ENCODE measurements at regions not wholly inside any gene's neighbourhood (a gene's known extent, or its start where the extent isn't known, plus 50 kb on each side); places are given as distances from the start of the nearest gene placed in this dataset.

GRCh38 chr1:217189362-217189761 is 441.5 kb downstream of the GPATCH2 start:
- no peak overlapping the region for H3K9ac ChIP-seq (ENCODE audit: low read length in 5 of 5)
- peaks cover 0 to 4% (median 3%) of the 10 kb centered on the region in 5 donors for H3K9me3 ChIP-seq (ENCODE audit: control insufficient read depth in 5 of 5, low read length in 5 of 5)

GRCh38 chr1:217188280-217189237 is 442.3 kb downstream of the GPATCH2 start:
- H3K4me1 ChIP-seq (ENCODE audit: control insufficient read depth in 5 of 5, insufficient read depth in 5 of 5, low read length in 5 of 5): peaks cover 0 to 10% (median 0%) of the 10 kb centered on the region in 5 donors
- H3K9me3 ChIP-seq (ENCODE audit: control insufficient read depth in 5 of 5, low read length in 5 of 5): peaks cover 0 to 4% (median 3%) of the 10 kb centered on the region in 5 donors
- no peak overlapping the region for H3K27ac ChIP-seq (ENCODE audit: low read depth, low read length)
- H3K9ac ChIP-seq (ENCODE audit: low read length in 5 of 5): no peak overlapping the region
- H3K4me3 ChIP-seq (ENCODE audit: low read depth in 1 of 5, low read length in 5 of 5): no peak overlapping the region
- no peaks in the 10 kb centered on the region for H3K36me3 ChIP-seq (ENCODE audit: control insufficient read depth in 5 of 5, insufficient read depth in 5 of 5, low read length in 5 of 5)
- H3K27me3 ChIP-seq (ENCODE audit: control insufficient read depth in 5 of 5, insufficient read depth in 4 of 5, low read length in 5 of 5): no peaks in the 10 kb centered on the region

More at GRCh38 chr1:217189362-217189761, 441.5 kb downstream of the GPATCH2 start:
- Histone ChIP-seq H3K27me3 (ENCODE audit: control insufficient read depth in 5 of 5, insufficient read depth in 4 of 5, low read length in 5 of 5) (no peaks in the 10 kb centered on the region), H3K4me1 (ENCODE audit: control insufficient read depth in 5 of 5, insufficient read depth in 5 of 5, low read length in 5 of 5) (peaks cover 0 to 9% (median 0%) of the 10 kb centered on the region in 5 donors), H3K27ac (ENCODE audit: low read depth, low read length) (no peak overlapping the region), H3K36me3 (ENCODE audit: control insufficient read depth in 5 of 5, insufficient read depth in 5 of 5, low read length in 5 of 5) (no peaks in the 10 kb centered on the region), H3K4me3 (ENCODE audit: low read depth in 1 of 5, low read length in 5 of 5) (no peak overlapping the region)

GRCh38 chr1:217186664-217187063 is 444.2 kb downstream of the GPATCH2 start:
- H3K9ac ChIP-seq (ENCODE audit: low read length in 5 of 5): no peak overlapping the region
- H3K9me3 ChIP-seq (ENCODE audit: control insufficient read depth in 5 of 5, low read length in 5 of 5): peaks cover 0 to 4% (median 3%) of the 10 kb centered on the region in 5 donors
- no peaks in the 10 kb centered on the region for H3K36me3 ChIP-seq (ENCODE audit: control insufficient read depth in 5 of 5, insufficient read depth in 5 of 5, low read length in 5 of 5)
- H3K27me3 ChIP-seq (ENCODE audit: control insufficient read depth in 5 of 5, insufficient read depth in 4 of 5, low read length in 5 of 5): no peaks in the 10 kb centered on the region
- no peak overlapping the region for H3K27ac ChIP-seq (ENCODE audit: low read depth, low read length)
- H3K4me3 ChIP-seq (ENCODE audit: low read depth in 1 of 5, low read length in 5 of 5): no peak overlapping the region
- H3K4me1 ChIP-seq (ENCODE audit: control insufficient read depth in 5 of 5, insufficient read depth in 5 of 5, low read length in 5 of 5): peaks cover 0 to 10% (median 0%) of the 10 kb centered on the region in 5 donors

- H3K4me3 ChIP-seq (ENCODE audit: low read depth in 1 of 5, low read length in 5 of 5): no peak overlapping the region
- no peak overlapping the region for H3K27ac ChIP-seq (ENCODE audit: low read depth, low read length)
These were observed 446.0 kb downstream of the GPATCH2 start for GRCh38 chr1:217184854-217185253.

GRCh38 chr1:217182992-217183391 is 447.9 kb downstream of the GPATCH2 start:
- H3K36me3 ChIP-seq (ENCODE audit: control insufficient read depth in 5 of 5, insufficient read depth in 5 of 5, low read length in 5 of 5): no peaks in the 10 kb centered on the region
- no peaks in the 10 kb centered on the region for H3K27me3 ChIP-seq (ENCODE audit: control insufficient read depth in 5 of 5, insufficient read depth in 4 of 5, low read length in 5 of 5)
- H3K4me1 ChIP-seq (ENCODE audit: control insufficient read depth in 5 of 5, insufficient read depth in 5 of 5, low read length in 5 of 5): peaks cover 0 to 10% (median 0%) of the 10 kb centered on the region in 5 donors
- no peak overlapping the region for H3K27ac ChIP-seq (ENCODE audit: low read depth, low read length)
- no peak overlapping the region for H3K4me3 ChIP-seq (ENCODE audit: low read depth in 1 of 5, low read length in 5 of 5)
- peaks cover 0 to 4% (median 3%) of the 10 kb centered on the region in 5 donors for H3K9me3 ChIP-seq (ENCODE audit: control insufficient read depth in 5 of 5, low read length in 5 of 5)
- H3K9ac ChIP-seq (ENCODE audit: low read length in 5 of 5): no peak overlapping the region

More at GRCh38 chr1:217184854-217185253, 446.0 kb downstream of the GPATCH2 start:
- H3K27me3 ChIP-seq (ENCODE audit: control insufficient read depth in 5 of 5, insufficient read depth in 4 of 5, low read length in 5 of 5): no peaks in the 10 kb centered on the region
- H3K4me1 ChIP-seq (ENCODE audit: control insufficient read depth in 5 of 5, insufficient read depth in 5 of 5, low read length in 5 of 5): peaks cover 0 to 10% (median 0%) of the 10 kb centered on the region in 5 donors
- H3K9ac ChIP-seq (ENCODE audit: low read length in 5 of 5): no peak overlapping the region
- H3K9me3 ChIP-seq (ENCODE audit: control insufficient read depth in 5 of 5, low read length in 5 of 5): peaks cover 0 to 4% (median 3%) of the 10 kb centered on the region in 5 donors
- no peaks in the 10 kb centered on the region for H3K36me3 ChIP-seq (ENCODE audit: control insufficient read depth in 5 of 5, insufficient read depth in 5 of 5, low read length in 5 of 5)

GRCh38 chr1:217181756-217182155 is 449.1 kb downstream of the GPATCH2 start:
- Histone ChIP-seq H3K27ac (ENCODE audit: low read depth, low read length) (no peak overlapping the region), H3K9me3 (ENCODE audit: control insufficient read depth in 5 of 5, low read length in 5 of 5) (peaks cover 0 to 3% (median 3%) of the 10 kb centered on the region in 5 donors), H3K27me3 (ENCODE audit: control insufficient read depth in 5 of 5, insufficient read depth in 4 of 5, low read length in 5 of 5) (no peaks in the 10 kb centered on the region), H3K9ac (ENCODE audit: low read length in 5 of 5) (no peak overlapping the region), H3K4me1 (ENCODE audit: control insufficient read depth in 5 of 5, insufficient read depth in 5 of 5, low read length in 5 of 5) (peaks cover 0 to 10% (median 0%) of the 10 kb centered on the region in 5 donors), H3K4me3 (ENCODE audit: low read depth in 1 of 5, low read length in 5 of 5) (no peak overlapping the region), H3K36me3 (ENCODE audit: control insufficient read depth in 5 of 5, insufficient read depth in 5 of 5, low read length in 5 of 5) (no peaks in the 10 kb centered on the region)

- H3K4me3 ChIP-seq (ENCODE audit: low read depth in 1 of 5, low read length in 5 of 5): no peak overlapping the region
- no peaks in the 10 kb centered on the region for H3K36me3 ChIP-seq (ENCODE audit: control insufficient read depth in 5 of 5, insufficient read depth in 5 of 5, low read length in 5 of 5)
- no peak overlapping the region for H3K27ac ChIP-seq (ENCODE audit: low read depth, low read length)
- no peak overlapping the region for H3K9ac ChIP-seq (ENCODE audit: low read length in 5 of 5)
- H3K4me1 ChIP-seq (ENCODE audit: control insufficient read depth in 5 of 5, insufficient read depth in 5 of 5, low read length in 5 of 5): peaks cover 0 to 10% (median 0%) of the 10 kb centered on the region in 5 donors
- H3K9me3 ChIP-seq (ENCODE audit: control insufficient read depth in 5 of 5, low read length in 5 of 5): no peaks in the 10 kb centered on the region
- H3K27me3 ChIP-seq (ENCODE audit: control insufficient read depth in 5 of 5, insufficient read depth in 4 of 5, low read length in 5 of 5): no peaks in the 10 kb centered on the region
These were observed 449.6 kb downstream of the GPATCH2 start for GRCh38 chr1:217181176-217181746.

GRCh38 chr1:217180443-217180842 is 450.4 kb downstream of the GPATCH2 start:
- H3K9me3 ChIP-seq (ENCODE audit: control insufficient read depth in 5 of 5, low read length in 5 of 5): no peaks in the 10 kb centered on the region
- H3K4me1 ChIP-seq (ENCODE audit: control insufficient read depth in 5 of 5, insufficient read depth in 5 of 5, low read length in 5 of 5): peaks cover 0 to 10% (median 0%) of the 10 kb centered on the region in 5 donors
- no peak overlapping the region for H3K27ac ChIP-seq (ENCODE audit: low read depth, low read length)

GRCh38 chr1:217164403-217164802 is 441.2 kb upstream of the ESRRG start:
- H3K4me1 ChIP-seq (ENCODE audit: control insufficient read depth in 5 of 5, insufficient read depth in 5 of 5, low read length in 5 of 5): no peaks in the 10 kb centered on the region
- H3K27me3 ChIP-seq (ENCODE audit: control insufficient read depth in 5 of 5, insufficient read depth in 4 of 5, low read length in 5 of 5): no peaks in the 10 kb centered on the region
- no peaks in the 10 kb centered on the region for H3K36me3 ChIP-seq (ENCODE audit: control insufficient read depth in 5 of 5, insufficient read depth in 5 of 5, low read length in 5 of 5)
- no peak overlapping the region for H3K27ac ChIP-seq (ENCODE audit: low read depth, low read length)
- H3K9me3 ChIP-seq (ENCODE audit: control insufficient read depth in 5 of 5, low read length in 5 of 5): no peaks in the 10 kb centered on the region
- no peak overlapping the region for H3K9ac ChIP-seq (ENCODE audit: low read length in 5 of 5)
- no peak overlapping the region for H3K4me3 ChIP-seq (ENCODE audit: low read depth in 1 of 5, low read length in 5 of 5)

More at GRCh38 chr1:217180443-217180842, 450.4 kb downstream of the GPATCH2 start:
- Histone ChIP-seq H3K9ac (ENCODE audit: low read length in 5 of 5) (no peak overlapping the region), H3K27me3 (ENCODE audit: control insufficient read depth in 5 of 5, insufficient read depth in 4 of 5, low read length in 5 of 5) (no peaks in the 10 kb centered on the region), H3K36me3 (ENCODE audit: control insufficient read depth in 5 of 5, insufficient read depth in 5 of 5, low read length in 5 of 5) (no peaks in the 10 kb centered on the region), H3K4me3 (ENCODE audit: low read depth in 1 of 5, low read length in 5 of 5) (no peak overlapping the region)

- Histone ChIP-seq H3K36me3 (ENCODE audit: control insufficient read depth in 5 of 5, insufficient read depth in 5 of 5, low read length in 5 of 5) (no peaks in the 10 kb centered on the region), H3K4me3 (ENCODE audit: low read depth in 1 of 5, low read length in 5 of 5) (no peak overlapping the region), H3K4me1 (ENCODE audit: control insufficient read depth in 5 of 5, insufficient read depth in 5 of 5, low read length in 5 of 5) (peaks cover 0 to 13% (median 0%) of the 10 kb centered on the region in 5 donors), H3K27ac (ENCODE audit: low read depth, low read length) (no peak overlapping the region), H3K9me3 (ENCODE audit: control insufficient read depth in 5 of 5, low read length in 5 of 5) (peaks cover 0 to 9% (median 0%) of the 10 kb centered on the region in 5 donors), H3K9ac (ENCODE audit: low read length in 5 of 5) (no peak overlapping the region), H3K27me3 (ENCODE audit: control insufficient read depth in 5 of 5, insufficient read depth in 4 of 5, low read length in 5 of 5) (no peaks in the 10 kb centered on the region)
These were observed 430.1 kb upstream of the ESRRG start for GRCh38 chr1:217153361-217153760.
